CD4-positive, alpha-beta T cell treated with Interleukin-17A for 4 hours (primary cell): ENCODE measurements at regions not wholly inside any gene's neighbourhood (a gene's known extent, or its start where the extent isn't known, plus 50 kb on each side); places are given as distances from the start of the nearest gene placed in this dataset.

Experiments
- DNase-seq: peaks from one replicate; pipeline ENCODE4 v3.0.0-alpha.2; 2020; ENCODE audit warnings: mixed read lengths

DNA sequence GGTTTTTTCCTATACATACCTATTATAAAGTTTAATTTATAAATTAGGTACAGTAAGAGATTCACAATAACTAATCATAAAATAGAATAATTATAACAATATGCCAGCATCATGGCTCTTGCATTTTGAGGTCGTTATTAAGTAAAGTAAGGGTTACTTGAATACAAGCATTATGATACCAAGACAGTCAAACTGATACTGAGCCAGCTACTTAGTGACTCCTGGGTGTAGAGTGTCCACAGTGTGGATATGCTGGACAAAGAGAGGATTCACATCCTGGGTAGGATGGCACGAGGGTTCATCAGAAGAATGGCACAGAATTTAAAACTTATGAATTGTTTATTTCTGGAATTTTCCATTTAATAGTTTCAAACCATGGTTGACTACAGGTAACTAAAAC lies 157.2 kb upstream of the IL12A start:
- no peak for DNase-seq

DNA sequence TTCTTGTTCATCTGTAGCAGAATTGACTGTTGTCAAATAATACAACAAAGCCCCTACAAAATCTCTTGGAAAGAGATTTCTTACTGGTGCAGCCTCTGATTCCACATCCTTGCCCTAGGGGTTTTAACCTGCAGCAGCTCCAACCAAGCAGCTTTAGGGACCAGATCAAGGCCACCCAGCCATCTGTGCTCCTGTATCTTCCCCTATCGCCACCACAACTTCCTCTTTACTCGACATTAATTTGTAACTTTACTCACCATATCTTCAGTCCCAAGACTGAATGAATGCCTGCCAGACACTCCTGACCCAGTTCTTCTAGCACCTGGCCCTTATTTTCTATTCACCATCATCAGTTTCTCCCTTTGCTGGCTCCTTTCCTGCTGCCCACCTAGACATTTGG lies 156.6 kb upstream of the IL12A start:
- no peak for DNase-seq

DNA sequence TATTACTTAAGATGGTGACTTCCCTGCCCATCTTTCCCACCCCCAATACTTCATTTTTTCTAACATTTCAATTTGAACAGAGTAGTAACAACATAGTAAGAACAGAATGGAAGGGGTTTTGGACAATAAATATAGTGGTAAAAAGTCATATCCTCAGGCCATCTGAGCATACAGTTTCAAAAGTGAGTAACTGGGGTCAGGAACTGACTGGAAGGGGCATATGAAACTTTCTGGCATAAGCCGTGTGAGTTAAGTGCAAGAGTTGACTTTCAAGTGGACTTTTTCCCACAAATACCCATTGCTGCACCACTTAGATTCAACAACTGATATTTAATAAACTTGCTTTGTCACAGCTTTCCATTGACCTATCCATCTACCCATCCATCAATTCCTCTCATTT lies 153.5 kb upstream of the IL12A start:
- DNase-seq = no peak

DNA sequence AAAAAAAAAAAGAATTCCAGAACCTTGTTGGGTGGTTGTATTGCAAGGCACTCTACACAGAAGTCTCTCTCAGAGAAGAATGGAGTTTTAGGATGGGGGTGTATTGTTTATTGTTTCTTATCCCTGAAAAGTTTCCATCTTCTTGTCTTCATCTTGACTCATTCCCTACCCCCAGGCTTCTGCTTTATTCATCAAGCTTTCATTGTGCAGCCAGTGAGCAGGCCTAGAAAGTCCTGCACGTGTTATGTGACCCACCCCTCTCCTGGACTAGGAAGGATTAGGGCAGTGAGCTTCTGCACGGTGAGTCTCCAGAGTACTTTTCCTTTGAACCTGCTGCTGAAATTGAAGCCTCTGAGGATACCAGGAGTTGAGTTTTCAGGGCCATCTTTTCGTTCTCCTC lies 150.9 kb upstream of the IL12A start:
- DNase-seq = no peak

DNA sequence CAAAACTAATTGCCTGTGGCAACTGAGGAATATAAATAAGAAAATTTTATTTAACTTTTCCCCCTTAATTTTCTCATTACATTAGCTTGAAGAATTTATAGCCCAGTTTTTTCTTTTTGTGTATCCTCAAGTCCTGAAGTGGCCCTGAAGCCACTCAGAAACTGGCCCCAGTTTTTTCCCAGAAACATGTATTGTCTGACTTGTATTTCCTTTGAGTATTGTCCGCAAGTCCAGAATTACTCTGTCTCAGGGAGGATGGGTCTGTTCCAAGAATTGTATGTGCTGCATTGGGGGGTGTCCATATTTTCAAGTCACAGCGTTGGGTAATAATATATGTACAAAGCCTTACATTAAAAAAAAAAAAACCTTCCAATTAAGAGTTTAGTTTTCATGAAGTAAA lies 149.7 kb upstream of the IL12A start:
- DNase-seq = no peak

DNA sequence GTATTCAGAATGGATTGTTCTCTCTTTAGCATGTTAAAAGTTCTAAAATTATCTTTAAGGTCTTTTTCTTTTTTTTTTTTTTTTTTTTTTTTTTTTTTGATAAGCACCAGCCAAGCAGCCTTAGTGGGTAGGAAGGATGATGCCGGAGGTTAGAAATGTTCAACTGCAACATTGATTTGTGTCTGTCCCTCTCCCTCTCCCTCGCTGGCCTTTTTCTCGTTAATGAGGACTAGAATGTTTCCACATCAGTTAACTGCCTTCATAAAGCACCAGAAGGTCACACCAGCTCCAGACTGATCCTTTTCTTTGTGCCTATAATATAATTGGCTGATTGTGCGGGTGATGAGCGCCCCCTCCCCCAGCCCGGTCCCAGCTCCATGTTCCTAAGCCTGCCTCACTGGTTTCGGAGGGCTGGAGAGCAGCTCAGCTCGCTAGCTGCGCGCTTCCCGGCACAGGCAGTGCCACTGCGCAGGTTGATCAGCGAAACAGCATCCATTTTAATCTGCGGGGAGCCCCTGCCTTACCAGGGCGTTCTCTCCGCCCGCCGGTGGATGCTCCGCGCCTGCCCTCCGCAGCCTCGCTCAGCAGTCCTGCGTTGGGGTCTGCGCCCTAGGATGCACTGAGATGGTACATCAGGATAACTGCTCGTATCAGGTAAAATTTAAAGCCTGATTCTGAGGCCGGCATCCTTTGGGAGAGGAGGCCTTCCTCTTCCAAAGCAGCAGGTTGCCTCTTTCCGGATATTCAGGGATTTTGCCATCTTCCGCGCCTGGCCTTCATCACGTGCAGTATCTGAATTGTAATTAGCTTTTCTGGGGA lies 148.9 kb upstream of the IL12A start, which contains the start of gene SCHIP1:
TSS of gene SCHIP1 (plus strand) at position 301 of the 819 bp plus-strand sequence.
- DNase-seq = no peak

DNA sequence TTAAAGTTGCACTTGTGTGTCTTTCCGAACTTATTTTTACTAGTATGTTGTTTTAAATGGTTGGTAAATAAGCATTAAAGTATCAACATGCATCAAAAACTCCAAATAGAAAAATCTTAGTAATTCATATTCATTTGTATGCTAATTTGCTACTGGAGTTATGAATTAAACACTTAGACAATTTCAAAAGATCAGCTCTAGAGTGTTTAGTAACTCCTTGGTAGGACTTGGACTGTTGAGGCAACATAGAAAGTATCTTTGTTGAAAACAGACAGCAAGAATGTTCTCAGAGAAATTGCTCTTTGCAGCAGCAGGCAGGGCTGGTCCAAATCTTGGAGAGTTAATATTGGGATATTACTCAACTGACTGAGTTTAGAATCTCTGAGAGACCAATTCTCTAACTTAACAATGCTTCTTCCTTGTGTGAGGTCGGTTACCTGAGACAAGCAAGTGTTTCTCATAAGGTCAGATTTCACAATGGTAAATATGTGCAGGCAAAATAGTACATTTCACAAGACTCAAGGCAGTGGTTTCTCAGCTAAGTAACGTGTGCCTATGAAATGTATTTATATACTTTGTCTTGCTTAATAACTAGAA lies 147.8 kb upstream of the IL12A start:
- no peak for DNase-seq

DNA sequence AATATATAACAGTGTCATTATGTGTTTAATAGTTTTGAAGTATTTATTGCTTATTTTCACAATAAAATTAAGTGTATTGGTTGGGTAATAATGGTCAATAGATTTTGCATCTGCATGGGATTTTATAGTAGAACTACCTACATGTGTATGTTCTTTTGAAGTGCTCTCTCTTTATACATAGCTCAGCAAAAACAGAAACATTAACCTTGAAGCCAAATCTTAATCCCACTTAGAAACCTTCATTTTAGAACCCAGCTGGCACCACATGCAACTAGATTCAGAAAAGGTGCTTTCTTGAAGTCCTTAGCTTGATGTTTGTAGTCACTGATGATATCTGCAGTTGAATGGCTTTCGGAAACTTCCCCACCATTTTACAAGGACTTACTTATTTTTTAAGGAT lies 146.9 kb upstream of the IL12A start:
- no peak for DNase-seq

DNA sequence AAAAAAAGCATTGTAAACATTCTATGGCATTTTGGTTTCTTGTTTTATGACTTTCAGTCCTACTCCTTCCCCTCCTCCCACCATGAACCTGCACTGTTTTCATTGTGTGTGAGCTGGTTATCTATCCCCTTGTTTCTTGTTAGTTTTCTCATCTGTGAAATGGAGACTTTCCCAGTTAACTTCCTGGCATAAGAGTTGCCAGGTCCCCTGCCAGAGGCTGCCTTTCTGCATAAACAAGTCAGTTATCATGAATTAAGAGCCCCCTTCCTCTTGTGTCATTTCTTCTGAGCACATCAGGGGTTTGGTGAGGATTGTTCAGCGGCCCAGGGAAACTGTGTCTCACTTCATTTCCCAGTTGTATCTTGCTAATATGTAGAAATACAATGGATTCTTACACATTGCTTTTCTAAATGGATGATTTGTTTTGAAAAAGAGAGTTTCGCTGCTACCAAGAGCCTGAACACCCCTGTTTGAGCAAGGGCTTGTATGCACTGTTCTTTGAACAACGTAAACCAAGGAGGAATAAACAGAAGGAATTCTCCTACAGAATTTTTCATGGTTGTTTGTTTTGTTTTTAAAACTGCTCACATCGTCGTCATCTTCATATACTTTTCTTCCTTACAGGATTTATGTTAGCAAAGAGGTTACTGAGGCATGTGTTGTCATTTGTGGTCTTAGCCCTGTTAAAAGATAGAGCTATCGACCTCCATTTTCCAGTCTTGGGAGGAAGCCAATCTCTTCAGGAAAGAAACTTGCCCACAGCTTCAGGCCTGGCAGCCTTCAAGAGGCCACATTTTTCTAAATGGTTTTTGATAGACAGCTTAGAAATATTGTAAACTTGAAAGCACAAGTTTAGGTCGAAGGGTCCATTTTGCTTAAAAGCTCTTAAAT lies 144.6 kb upstream of the IL12A start:
- no peak for DNase-seq

DNA sequence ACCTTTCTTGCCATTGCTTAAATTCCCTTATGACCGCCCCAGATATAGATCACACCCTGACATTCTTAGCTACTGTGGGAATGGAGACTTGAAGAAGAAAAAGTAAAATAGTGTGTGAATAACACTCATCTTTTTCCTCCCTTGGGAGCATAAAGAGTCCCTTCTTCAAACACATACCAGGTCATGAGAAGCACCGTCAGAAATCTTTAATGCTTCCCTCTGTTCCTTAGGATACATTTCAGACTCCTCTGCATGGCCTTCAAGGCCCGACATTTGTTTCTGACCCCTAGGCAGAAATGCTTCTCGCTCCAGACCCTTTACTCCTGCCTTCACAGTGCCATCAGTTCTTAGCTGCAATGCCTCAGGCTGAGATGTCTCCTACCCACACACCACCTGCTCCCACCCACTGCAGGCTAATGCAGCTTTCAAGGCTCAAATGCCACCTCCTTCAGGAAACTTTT lies 143.8 kb upstream of the IL12A start:
- DNase-seq = no peak

DNA sequence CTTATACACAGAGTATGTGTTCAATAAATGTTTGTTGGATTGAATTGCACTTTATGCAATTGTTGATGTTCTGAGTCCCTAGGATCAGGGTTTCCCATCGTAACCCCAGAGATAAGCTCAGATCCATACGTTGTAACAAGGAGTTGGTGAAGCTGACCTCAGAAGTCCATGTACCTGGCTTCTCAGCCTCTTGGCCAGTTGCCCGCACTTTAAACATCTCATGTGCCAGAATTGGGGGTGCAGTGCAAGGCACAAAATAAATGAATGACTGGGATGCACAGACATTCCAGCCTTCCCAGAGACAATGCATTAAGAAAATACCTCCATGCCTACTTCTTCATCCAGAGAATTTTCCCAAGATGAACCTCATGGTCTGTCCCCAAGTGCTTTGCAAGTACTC lies 142.9 kb upstream of the IL12A start:
- no peak for DNase-seq

DNA sequence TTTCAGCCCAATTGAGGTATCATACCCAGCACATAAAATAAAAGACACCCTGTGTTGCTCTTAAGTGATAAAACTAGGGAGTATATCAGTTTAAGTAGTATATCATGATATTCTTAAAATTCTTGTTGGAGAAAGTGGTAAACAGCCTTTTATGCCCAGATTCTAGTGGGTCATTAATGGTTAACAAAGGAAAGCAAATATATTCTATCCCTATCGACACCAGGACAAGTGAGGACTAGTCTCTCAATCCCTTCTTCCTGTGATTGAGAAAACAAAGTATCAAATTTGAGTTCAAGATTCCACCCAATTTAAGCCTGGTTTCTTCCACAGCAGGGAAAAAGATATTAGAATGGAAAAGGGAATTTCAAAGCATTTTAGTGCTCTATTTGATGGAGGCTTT lies 142.4 kb upstream of the IL12A start:
- DNase-seq = no peak

DNA sequence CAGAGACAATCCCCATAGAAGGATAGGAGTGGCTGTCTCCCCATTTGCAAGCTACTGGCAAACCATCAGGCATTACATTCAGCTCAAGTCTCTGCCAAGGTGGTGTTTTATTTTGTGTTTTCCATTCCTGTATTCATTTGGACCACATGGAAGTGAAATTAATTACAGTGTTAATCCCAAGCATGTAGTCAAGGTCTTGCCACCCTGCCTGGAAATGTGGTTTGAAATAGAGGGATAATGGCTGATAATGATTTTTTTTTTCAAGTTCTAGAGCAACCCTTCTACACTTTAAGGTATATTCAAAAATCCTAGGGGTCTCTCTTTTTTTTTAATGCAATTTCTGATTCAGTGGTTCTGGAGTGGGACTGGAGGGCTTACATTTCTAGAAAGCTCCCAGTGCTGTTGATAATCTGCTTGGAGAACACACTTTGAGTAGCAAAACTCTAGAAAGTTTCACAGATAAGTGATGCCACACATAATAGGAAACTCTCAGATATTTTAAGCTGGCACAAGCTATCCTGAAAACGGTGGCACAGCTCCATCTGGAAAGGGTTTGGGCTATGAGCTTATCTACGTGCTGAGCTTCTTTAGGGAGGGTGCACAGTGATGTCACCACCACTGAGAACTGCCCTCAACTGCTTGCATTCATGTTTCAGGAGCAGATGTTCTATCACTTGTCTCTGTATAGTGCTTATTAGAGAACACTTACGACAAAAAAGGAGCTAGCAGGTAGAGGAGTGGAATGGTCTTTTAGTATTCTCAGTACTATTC lies 140.1 kb upstream of the IL12A start:
- DNase-seq = no peak

DNA sequence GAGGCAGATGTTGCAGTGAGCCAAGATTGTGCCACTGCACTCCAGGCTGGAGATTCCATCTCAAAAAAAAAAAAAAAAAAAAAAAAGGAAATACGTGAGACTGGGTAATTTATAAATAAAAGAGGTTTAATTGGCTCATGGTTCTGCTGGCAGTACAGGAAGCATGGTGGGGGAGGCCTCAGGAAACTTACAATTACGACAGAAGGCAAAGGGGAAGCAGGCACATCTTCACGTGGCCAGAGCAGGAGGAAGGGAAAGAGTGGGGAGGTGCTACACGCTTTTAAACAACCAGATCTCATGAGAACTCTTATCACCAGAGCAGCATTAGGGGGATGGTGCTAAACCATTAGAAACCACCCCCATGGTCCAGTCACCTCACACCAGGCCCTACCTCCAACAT lies 138.2 kb upstream of the IL12A start:
- DNase-seq = no peak

DNA sequence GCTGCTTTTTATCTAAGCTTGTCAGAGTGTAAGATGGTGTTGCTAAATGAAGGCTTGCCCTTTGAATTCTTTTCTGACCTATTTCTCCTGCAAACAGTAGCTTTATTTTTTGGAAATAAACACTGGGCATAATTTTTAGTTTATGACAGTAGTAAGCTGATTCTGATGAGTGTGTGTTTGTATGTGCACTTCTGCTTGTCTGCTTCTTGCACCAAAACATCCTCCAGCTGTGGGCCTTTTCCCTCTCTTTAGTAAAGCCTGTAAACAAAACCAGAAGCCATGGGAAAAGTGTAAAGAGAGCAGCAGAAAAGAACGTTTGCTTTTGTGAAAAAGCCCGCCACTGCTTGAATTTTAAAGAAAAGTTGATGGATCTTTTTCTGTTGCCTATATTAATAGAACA lies 136.4 kb upstream of the IL12A start:
- no peak for DNase-seq

DNA sequence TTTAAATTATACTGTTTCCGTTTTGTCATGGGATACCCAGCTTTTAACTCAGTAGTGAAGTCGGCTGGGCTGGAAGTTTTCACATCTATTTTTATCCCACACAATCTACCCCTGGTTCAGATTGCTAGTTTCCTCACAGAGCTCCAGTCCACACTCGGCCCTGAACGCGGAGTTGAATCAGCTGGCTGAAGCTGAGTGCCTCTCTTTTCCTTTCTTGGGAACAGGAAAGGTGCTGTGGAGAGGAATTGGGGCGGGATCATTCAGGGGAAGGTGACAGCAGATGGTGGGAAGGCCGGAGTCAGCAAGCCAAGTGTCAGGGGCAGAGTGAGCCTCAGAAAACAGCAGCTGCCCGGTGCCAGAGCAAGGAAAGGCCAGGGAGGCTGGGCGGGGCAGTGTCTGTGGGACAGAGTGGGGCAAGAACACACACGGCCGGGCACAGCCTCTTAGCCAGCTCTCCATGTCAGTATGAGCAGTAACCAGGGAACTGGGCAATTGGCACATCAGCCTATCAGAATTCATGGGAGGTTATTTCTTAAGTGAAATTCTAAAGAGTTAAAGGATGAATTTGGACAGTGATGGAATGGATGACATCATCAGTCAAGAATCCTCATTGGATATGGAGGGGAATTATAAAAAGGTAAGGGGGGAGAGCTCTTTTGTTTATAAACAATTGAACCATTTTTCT lies 135.7 kb upstream of the IL12A start:
- no peak for DNase-seq

DNA sequence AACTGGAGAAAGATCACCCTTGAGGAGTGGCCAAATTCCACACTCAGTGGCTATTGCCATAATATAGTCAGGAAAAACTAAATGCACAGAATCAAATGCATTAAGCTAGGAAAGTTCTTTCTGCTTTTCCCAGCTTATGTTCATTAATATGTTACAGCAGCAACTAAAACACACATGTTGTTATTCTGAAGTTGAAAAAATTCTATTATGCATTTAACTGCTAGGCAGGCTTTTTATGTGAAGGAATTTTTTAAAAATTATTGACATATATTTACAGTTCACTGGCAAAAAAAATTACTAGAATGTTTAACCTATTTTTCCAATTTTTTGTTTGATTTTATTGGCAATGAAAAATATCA lies 135.2 kb upstream of the IL12A start:
- DNase-seq = no peak

DNA sequence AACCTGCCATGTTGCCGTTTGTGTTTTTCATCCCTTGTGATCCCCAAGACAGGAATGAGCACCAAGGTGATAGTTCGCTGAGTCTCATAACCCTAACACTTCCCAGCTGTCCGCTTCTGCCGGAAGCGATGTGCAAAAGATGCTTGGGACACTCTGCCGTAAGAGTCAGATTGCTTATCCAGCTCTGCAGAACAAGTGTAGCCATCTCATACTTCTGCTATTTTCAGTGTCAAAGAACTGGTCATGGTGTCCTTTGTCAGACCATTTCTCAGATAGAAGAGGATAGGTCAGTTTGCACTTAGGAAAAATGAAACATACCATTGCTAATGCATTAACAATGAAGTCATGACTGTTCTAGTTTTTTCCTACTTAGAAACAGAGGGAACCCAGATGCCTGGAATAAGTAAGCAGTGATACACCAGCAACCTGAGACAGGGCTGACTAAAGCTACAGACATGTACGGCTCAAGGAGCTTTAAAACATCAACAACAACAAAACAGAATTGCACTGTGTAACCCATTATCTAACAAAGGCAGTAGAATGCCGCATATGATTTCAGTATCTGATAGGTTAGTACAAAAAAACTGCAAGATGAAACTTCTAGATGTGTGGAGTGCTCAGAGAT lies 134.0 kb upstream of the IL12A start:
- DNase-seq = no peak

DNA sequence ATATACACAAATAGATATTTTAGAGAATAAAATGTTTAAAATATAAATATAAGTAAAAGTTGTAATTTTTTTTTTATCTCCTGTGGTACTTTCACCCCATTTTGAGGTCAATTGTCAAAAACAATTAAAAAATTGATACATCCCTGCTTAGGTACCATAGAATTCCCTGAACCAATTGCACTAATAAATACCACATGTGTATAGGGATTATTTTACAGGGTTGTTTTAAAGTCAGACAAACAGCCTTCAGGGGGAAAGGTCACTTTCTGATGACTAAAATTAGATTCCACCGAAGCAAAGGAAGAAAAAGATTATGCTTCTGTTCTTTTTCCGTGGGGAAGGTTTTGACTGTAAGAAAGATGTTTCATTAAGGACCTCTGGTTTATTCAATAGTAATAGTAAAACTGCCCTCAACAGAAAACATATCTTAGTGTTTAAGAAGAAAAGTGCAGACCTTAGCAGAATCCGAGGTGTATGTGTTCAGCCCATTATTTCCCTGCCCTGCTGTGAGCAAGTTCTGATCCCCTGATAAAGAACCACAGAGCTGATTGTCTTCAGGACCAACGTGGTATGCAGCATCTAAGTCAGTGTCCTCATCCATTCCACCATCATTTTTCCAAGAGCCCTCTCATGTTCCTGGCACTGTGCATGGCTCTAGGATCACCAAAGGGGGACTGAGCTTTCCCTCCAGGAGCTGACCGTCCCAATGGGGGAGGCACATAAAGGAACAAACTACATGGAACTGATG lies 132.9 kb upstream of the IL12A start:
- no peak for DNase-seq

DNA sequence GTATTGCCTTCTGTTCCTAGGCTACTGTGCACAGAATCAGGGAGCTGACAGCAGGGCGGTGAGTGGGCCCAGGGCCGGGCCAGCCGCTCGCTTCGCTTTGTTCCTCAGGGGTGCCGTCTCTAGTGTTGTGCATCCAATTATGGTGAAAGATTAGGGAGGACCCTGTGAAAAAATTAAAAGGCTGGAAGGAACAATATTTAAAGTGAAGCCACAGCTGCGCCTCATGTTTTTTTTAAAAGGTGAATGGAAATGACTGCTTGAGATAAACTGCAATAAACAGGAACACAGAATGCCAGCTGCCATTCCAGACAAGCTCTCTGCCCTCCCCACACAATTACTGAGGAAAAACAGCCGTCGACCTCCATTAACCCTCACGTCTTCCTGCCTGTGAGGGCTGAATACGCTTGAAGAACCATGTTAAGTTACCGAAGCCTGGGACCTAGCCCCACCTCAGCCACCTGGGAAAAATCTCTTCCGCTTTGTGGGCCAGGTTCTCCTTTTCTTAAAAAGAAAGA lies 132.0 kb upstream of the IL12A start:
- DNase-seq = no peak

DNA sequence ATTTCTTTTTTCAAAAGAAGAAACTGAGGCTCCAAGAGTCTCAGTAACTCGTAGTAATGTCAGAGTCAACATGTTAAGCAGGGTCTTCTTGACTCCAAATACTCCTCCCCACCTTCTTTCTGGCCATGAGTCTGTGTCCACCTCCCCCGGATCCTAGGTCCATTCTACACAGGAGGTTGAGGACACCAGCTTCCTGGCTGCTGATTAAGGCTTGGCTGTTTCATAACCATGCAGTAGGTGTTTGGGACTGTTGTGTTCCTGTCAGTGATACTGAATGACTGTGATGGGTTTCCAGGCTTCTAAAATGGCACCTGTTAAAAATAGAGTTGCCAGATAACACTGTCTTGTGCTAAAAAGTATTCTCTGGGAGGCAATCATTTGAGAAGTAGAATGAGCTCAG lies 130.8 kb upstream of the IL12A start:
- DNase-seq = no peak
